HUDEP-2 (cell line): ENCODE measurements at regions not wholly inside any gene's neighbourhood (a gene's known extent, or its start where the extent isn't known, plus 50 kb on each side); places are given as distances from the start of the nearest gene placed in this dataset.
A peak's percentile ranks its signal among the peaks of the same experiment; 100 is the strongest.

ENCODE experiments used
- DNase-seq, 76 experiments: peaks; one replicate each; lab custom pipeline; 2025; ENCODE audit not compliant: unreplicated experiment in 76 of 76; lab: John Stamatoyannopoulos, UW

- DNase-seq = no peak
Observed at GRCh38 chr20:50297498-50298376, 107.1 kb downstream of the CEBPB start.

GRCh38 chr20:50298554-50299324 lies 108.1 kb downstream of the CEBPB start:
- peak in 39 of 76 experiments; percentile 6 to 66 (median 29) for DNase-seq

GRCh38 chr20:50299325-50299629 lies 108.6 kb downstream of the CEBPB start:
- no peak for DNase-seq

GRCh38 chr20:50301165-50301564 lies 110.5 kb downstream of the CEBPB start:
- no peak for DNase-seq

GRCh38 chr20:50301712-50302111 lies 111.1 kb downstream of the CEBPB start:
- no peak for DNase-seq

GRCh38 chr20:50302341-50303057 lies 111.9 kb downstream of the CEBPB start:
- no peak for DNase-seq

- peak in 25 of 76 experiments; percentile 7 to 49 (median 23) for DNase-seq
Observed at GRCh38 chr20:50303573-50304500, 113.2 kb downstream of the CEBPB start.

- DNase-seq = no peak
Observed at GRCh38 chr20:50304501-50304856, 113.8 kb downstream of the CEBPB start.

- DNase-seq = no peak
Observed at GRCh38 chr20:50304923-50305635, 114.4 kb downstream of the CEBPB start.

GRCh38 chr20:50305636-50306477 lies 115.2 kb downstream of the CEBPB start:
- DNase-seq = no peak

- no peak for DNase-seq
Observed at GRCh38 chr20:50306478-50307423, 116.1 kb downstream of the CEBPB start.

GRCh38 chr20:50308166-50308512 lies 117.5 kb downstream of the CEBPB start:
- DNase-seq = no peak

GRCh38 chr20:50308513-50309279 lies 118.1 kb downstream of the CEBPB start:
- DNase-seq = no peak

GRCh38 chr20:50309280-50309763 lies 118.7 kb downstream of the CEBPB start:
- DNase-seq = no peak

- DNase-seq = no peak
Observed at GRCh38 chr20:50309764-50310672, 119.4 kb downstream of the CEBPB start.

GRCh38 chr20:50310673-50311051 lies 120.0 kb downstream of the CEBPB start:
- DNase-seq = no peak
